B cell (primary cell): ENCODE measurements at regions not wholly inside any gene's neighbourhood (a gene's known extent, or its start where the extent isn't known, plus 50 kb on each side); places are given as distances from the start of the nearest gene placed in this dataset.

ENCODE experiments used
- ATAC-seq: fragments of 200-7000 bp; cut with Tn5 transposase; one replicate; pipeline ENCODE4 v1.10.0; 2021; ENCODE audit warnings: low read depth, mild to moderate bottlenecking, moderate number of reproducible peaks, moderate library complexity
- CTCF ChIA-PET: fragments of 350-600 bp; sonication (Branson Sonifier 250); formaldehyde crosslinking; loops from one replicate; lab custom pipeline; 2021; ENCODE audit warnings: antibody characterized with exemption, inconsistent platforms; lab: Charles Lee
- POLR2A ChIA-PET: fragments of 350-600 bp; sonication (Branson Sonifier 250); formaldehyde crosslinking; loops from one replicate; lab custom pipeline; 2021; ENCODE audit warnings: antibody characterized with exemption; lab: Charles Lee
- DNase-seq: peaks from one replicate; pipeline ENCODE4 v3.0.0; 2013
- H2AFZ ChIP-seq: 2 replicates; pipeline ENCODE4 v1.6.1; 2012; ENCODE audit warnings: mild to moderate bottlenecking, low read depth, low read length; ENCODE audit not compliant: insufficient read depth, poor library complexity, severe bottlenecking
- H3K27ac ChIP-seq, 2 donors: 1 replicate in 1 of 2; 2 replicates in 1 of 2; pipeline ENCODE4 v1.5.1; 2012 to 2013; ENCODE audit warnings: low read length in 2 of 2, mild to moderate bottlenecking in 2 of 2, moderate library complexity in 1 of 2
- H3K27me3 ChIP-seq, 4 experiments: fragments of 200-600 bp in 1 of 4; sonication (generic) in 1 of 4; replicated peaks in 1 of 4; 1 replicate in 2 of 4; 2 replicates in 2 of 4; pipeline versions ENCODE4 v1.6.1 to v1.7.0; 2013 to 2016; ENCODE audit warnings: low read length in 3 of 4, mild to moderate bottlenecking in 2 of 4, mixed read lengths in 1 of 4, moderate library complexity in 1 of 4; ENCODE audit not compliant: insufficient read depth in 4 of 4, control insufficient read depth in 3 of 4; ENCODE audit errors: control extremely low read depth in 1 of 4
- H3K36me3 ChIP-seq, 2 experiments: replicated peaks in 1 of 2; 1 replicate in 1 of 2; 2 replicates in 1 of 2; pipeline versions ENCODE4 v1.6.1 to v1.7.1; 2013; ENCODE audit warnings: low read length in 1 of 2; ENCODE audit not compliant: insufficient read depth in 2 of 2, control insufficient read depth in 1 of 2; ENCODE audit errors: control extremely low read depth in 1 of 2, extremely low read depth in 1 of 2
- H3K4me1 ChIP-seq, 2 donors: fragments of 200-600 bp in 1 of 2; sonication (generic) in 1 of 2; 1 replicate in 1 of 2; 2 replicates in 1 of 2; pipeline versions ENCODE4 v1.5.1 to v1.6.1; 2013 to 2017; ENCODE audit warnings: low read length in 2 of 2; ENCODE audit not compliant: control insufficient read depth in 2 of 2, insufficient read depth in 2 of 2
- H3K4me2 ChIP-seq: replicated peaks from 2 replicates; pipeline ENCODE3; 2012; ENCODE audit warnings: mild to moderate bottlenecking, low read depth, low read length; ENCODE audit not compliant: poor library complexity, severe bottlenecking
- H3K4me3 ChIP-seq, 5 experiments: fragments of 200-600 bp in 1 of 5; sonication (generic) in 1 of 5; 1 replicate in 3 of 5; 2 replicates in 2 of 5; pipeline versions ENCODE4 v1.5.1 to v1.7.0; 2011 to 2016; ENCODE audit warnings: low read length in 4 of 5, mild to moderate bottlenecking in 4 of 5, low read depth in 2 of 5, control low read depth in 1 of 5, moderate library complexity in 1 of 5; ENCODE audit not compliant: insufficient read depth in 1 of 5; ENCODE audit errors: control extremely low read depth in 1 of 5, extremely low read depth in 1 of 5
- H3K79me2 ChIP-seq: fragments of 200-600 bp; sonication (generic); one replicate; pipeline ENCODE4 v1.6.0; 2016; ENCODE audit warnings: low read length; ENCODE audit not compliant: control insufficient read depth, insufficient read depth
- H3K9ac ChIP-seq: fragments of 200-600 bp; sonication (generic); 2 replicates; pipeline ENCODE4 v1.6.1; 2017; ENCODE audit warnings: mild to moderate bottlenecking, low read length, moderate library complexity
- H3K9me3 ChIP-seq, 3 donors: one replicate each; pipeline versions ENCODE4 v1.6.1 to v1.7.1; 2013; ENCODE audit warnings: low read length in 2 of 3; ENCODE audit not compliant: control insufficient read depth in 2 of 3, insufficient read depth in 1 of 3; ENCODE audit errors: control extremely low read depth in 1 of 3
- H4K20me1 ChIP-seq: 2 replicates; pipeline ENCODE4 v1.6.0; 2012; ENCODE audit warnings: mild to moderate bottlenecking, low read length; ENCODE audit not compliant: insufficient read depth, control insufficient read depth, poor library complexity, severe bottlenecking
- H3K27ac Mint-ChIP-seq: one replicate; pipeline ENCODE4 v1.8.0; 2021; ENCODE audit warnings: mixed read lengths
- H3K27me3 Mint-ChIP-seq: one replicate; pipeline ENCODE4 v1.8.0; 2021; ENCODE audit warnings: mixed read lengths
- H3K4me1 Mint-ChIP-seq: one replicate; pipeline ENCODE4 v1.8.0; 2021; ENCODE audit warnings: mixed read lengths
- H3K4me3 Mint-ChIP-seq: one replicate; pipeline ENCODE4 v1.8.0; 2021; ENCODE audit warnings: mixed read lengths
- H3K9me3 Mint-ChIP-seq: one replicate; pipeline ENCODE4 v1.8.0; 2022; ENCODE audit warnings: mixed read lengths; ENCODE audit not compliant: insufficient read depth
- CTCF ChIP-seq: fragments of 200-600 bp; IDR thresholded peaks from one replicate; pipeline ENCODE4 v1.8.0; 2022; ENCODE audit warnings: antibody characterized with exemption, mild to moderate bottlenecking
- EZH2 ChIP-seq: IDR thresholded peaks from 2 replicates; pipeline ENCODE4 v1.6.1; 2012; ENCODE audit warnings: borderline replicate concordance, low read depth, mild to moderate bottlenecking, moderate library complexity, low read length; ENCODE audit not compliant: insufficient read depth, poor library complexity, severe bottlenecking
- WGBS: methylation state at CpG from one replicate; pipeline ENCODE4 v1.1.5; 2013; ENCODE audit warnings: missing lambda C conversion rate; ENCODE audit not compliant: insufficient coverage; 5-methylcytosine and 5-hydroxymethylcytosine counted together
- intact Hi-C: fragments of 100-400 bp; cut with micrococcal nuclease; formaldehyde crosslinking; loops from one replicate; pipeline ENCODE4 v1.10.0; 2022

GRCh38 chr10:30190577-30191552 is 131.5 kb upstream of the JCAD start:
- no peak overlapping the region for H3K27ac ChIP-seq
- TF ChIP-seq EZH2: no peak
- TF ChIP-seq CTCF: no peak
- 94% methylated on average over 11 of the region's 14 CpGs for WGBS
- Mint-ChIP-seq H3K9me3 (peaks cover 2% of the 10 kb centered on the region), H3K27ac (no peak overlapping the region), H3K4me3 (no peak overlapping the region), H3K27me3 (peaks cover 3% of the 10 kb centered on the region), H3K4me1 (no peaks in the 10 kb centered on the region)
- POLR2A ChIA-PET: no interaction called here
- CTCF ChIA-PET: no interaction called here
- ATAC-seq: no peak
- no peaks in the 10 kb centered on the region for H3K36me3 ChIP-seq
- DNase-seq: no peak
- H2AFZ ChIP-seq: no peak overlapping the region
- no peak overlapping the region for H3K4me3 ChIP-seq
- no peak overlapping the region for H3K9ac ChIP-seq
- no peaks in the 10 kb centered on the region for H3K4me1 ChIP-seq
- no peaks in the 10 kb centered on the region for H3K79me2 ChIP-seq
- H3K4me2 ChIP-seq: no peak overlapping the region
- intact Hi-C loops: no loop called here
- no peaks in the 10 kb centered on the region for H3K9me3 ChIP-seq
- no peaks in the 10 kb centered on the region for H3K27me3 ChIP-seq
- no peaks in the 10 kb centered on the region for H4K20me1 ChIP-seq

GRCh38 chr10:30189238-30189580 is 129.8 kb upstream of the JCAD start:
- Histone ChIP-seq H3K36me3 (no peaks in the 10 kb centered on the region), H4K20me1 (no peaks in the 10 kb centered on the region), H3K9me3 (no peaks in the 10 kb centered on the region), H3K4me1 (no peaks in the 10 kb centered on the region), H3K27ac (no peak overlapping the region), H3K79me2 (no peaks in the 10 kb centered on the region), H3K4me2 (no peak overlapping the region), H2AFZ (no peak overlapping the region), H3K4me3 (no peak overlapping the region), H3K27me3 (no peaks in the 10 kb centered on the region), H3K9ac (no peak overlapping the region)
- ATAC-seq (no peak), DNase-seq (no peak)
- intact Hi-C loops: no loop called here
- Mint-ChIP-seq H3K9me3 (peaks cover 2% of the 10 kb centered on the region), H3K4me3 (no peak overlapping the region), H3K4me1 (no peaks in the 10 kb centered on the region), H3K27me3 (no peaks in the 10 kb centered on the region), H3K27ac (no peak overlapping the region)
- POLR2A ChIA-PET: no interaction called here
- CTCF ChIA-PET: no interaction called here
- TF ChIP-seq CTCF (no peak), EZH2 (no peak)
- 97% methylated on average over 3 of the region's 4 CpGs for WGBS
